ENCODE measurements at regions not wholly inside any gene's neighbourhood (a gene's known extent, or its start where the extent isn't known, plus 50 kb on each side); places are given as distances from the start of the nearest gene placed in this dataset.

DNA sequence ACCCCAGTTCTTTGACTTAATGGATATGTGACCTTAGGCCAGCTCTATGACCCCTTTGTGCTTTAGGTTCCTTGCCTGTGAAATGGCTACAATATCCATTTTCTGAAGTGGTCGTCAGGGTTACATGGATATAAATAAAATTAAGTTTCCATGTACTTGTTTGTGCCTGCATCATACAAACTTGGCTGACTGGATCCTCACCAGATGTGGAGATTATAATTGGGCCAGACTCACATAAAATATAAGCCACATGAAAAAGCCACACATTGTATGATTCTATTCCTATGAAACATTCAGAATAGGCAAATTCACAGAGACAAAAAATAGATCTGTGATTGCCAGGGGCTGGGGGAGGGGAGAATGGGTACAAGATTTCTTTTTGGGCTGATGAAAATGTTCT, 100.9 kb upstream of the USP47 start:
- Histone ChIP-seq H3K27me3 (no peaks in the 10 kb centered on the region), H3K9me3 (no peaks in the 10 kb centered on the region), H3K4me1 (no peaks in the 10 kb centered on the region), H3K36me3 (no peaks in the 10 kb centered on the region), H3K27ac (no peak overlapping the region), H3K4me3 (no peak overlapping the region)
- TF ChIP-seq, protein P1, sequence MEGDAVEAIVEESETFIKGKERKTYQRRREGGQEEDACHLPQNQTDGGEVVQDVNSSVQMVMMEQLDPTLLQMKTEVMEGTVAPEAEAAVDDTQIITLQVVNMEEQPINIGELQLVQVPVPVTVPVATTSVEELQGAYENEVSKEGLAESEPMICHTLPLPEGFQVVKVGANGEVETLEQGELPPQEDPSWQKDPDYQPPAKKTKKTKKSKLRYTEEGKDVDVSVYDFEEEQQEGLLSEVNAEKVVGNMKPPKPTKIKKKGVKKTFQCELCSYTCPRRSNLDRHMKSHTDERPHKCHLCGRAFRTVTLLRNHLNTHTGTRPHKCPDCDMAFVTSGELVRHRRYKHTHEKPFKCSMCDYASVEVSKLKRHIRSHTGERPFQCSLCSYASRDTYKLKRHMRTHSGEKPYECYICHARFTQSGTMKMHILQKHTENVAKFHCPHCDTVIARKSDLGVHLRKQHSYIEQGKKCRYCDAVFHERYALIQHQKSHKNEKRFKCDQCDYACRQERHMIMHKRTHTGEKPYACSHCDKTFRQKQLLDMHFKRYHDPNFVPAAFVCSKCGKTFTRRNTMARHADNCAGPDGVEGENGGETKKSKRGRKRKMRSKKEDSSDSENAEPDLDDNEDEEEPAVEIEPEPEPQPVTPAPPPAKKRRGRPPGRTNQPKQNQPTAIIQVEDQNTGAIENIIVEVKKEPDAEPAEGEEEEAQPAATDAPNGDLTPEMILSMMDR (IDR thresholded peaks at IDR 0.05) = no peak
- DNase-seq = no peak
- intact Hi-C loops (cut with DNase I; ENCODE audit: low total_unique reads) = no loop called here

DNA sequence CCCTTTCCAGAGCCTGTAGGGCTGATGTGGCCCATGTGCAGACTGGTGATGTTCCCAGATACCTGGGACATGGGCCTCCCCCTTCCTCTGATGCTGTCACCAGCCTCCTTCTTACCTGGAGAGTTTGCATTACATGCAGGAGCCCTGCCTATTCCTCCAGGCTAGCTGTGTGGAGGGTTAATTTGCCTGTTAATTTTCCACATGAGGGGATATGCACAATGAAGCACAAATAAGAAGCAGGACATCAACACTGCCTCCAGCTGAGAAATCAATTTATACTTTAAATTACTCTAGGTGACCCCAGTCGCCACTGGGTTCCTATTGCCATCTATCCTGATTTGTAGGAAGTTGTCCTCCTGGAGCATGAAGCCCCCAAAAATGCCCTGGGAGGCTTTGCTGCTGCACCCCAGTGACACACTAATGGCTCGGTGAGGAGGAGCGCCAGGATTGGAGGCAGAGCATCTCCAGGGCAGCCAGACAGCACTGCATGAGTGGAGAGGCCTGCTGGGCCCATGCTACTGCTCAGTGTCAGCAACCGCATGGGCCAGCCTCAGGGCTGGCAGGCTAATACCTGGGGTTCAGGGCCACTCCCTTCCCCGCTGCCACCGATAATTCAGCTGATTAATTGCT, 101.6 kb upstream of the USP47 start:
- no peaks in the 10 kb centered on the region for H3K27me3 ChIP-seq
- no peaks in the 10 kb centered on the region for H3K36me3 ChIP-seq
- TF ChIP-seq, protein P1 (IDR thresholded peaks at IDR 0.05) = no peak
- H3K4me1 ChIP-seq = no peaks in the 10 kb centered on the region
- DNase-seq = no peak
- H3K4me3 ChIP-seq = no peak overlapping the region
- intact Hi-C loops (cut with DNase I; ENCODE audit: low total_unique reads) = no loop called here
- no peak overlapping the region for H3K27ac ChIP-seq
- no peaks in the 10 kb centered on the region for H3K9me3 ChIP-seq

DNA sequence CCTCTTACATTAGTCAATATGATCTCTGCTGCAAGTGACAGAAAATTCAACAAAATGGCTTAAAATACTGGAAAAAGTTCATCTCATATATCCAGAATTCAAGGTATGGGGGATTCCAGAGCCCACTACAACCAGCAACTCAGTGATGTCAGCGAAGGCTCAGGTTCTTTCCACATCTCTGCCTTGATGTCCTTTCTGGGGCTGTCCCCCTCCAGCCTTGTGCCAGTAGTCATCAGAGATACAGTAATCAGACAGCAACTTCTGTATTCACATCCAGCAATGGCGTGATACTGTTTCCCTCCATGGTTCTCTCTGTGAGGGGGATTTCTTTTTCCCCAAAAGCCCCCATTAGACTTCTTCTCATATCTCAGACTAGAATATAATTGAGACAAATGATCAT, 103.4 kb upstream of the USP47 start:
- TF ChIP-seq, protein P1 (IDR thresholded peaks at IDR 0.05) = no peak
- H3K36me3 ChIP-seq = no peaks in the 10 kb centered on the region
- no peaks in the 10 kb centered on the region for H3K27me3 ChIP-seq
- intact Hi-C loops (cut with DNase I; ENCODE audit: low total_unique reads) = no loop called here
- no peak overlapping the region for H3K4me3 ChIP-seq
- no peaks in the 10 kb centered on the region for H3K9me3 ChIP-seq
- DNase-seq = no peak
- H3K4me1 ChIP-seq = no peaks in the 10 kb centered on the region
- no peak overlapping the region for H3K27ac ChIP-seq

DNA sequence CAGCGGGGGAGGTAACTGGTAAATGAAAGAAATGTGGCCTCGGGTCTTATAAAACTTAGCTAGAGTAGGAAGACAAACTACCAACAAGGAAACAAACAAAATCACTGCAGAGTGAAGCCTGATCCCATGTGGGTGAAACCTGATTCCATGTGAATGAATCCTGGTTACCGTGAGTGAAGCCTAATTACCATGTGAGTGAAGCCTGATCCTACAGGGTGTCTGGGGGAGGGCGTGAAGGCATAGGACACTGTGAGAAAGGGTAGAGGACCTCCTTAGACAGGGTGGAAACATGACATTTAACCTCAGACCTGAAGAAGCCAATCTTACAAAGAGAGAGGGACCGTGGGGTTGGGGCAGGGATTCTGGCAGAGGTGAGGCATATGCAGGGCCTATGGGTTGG, 106.2 kb upstream of the USP47 start:
- TF ChIP-seq, protein P1 (IDR thresholded peaks at IDR 0.05) = no peak
- intact Hi-C loops (cut with DNase I; ENCODE audit: low total_unique reads) = no loop called here
- Histone ChIP-seq H3K27ac (no peak overlapping the region), H3K36me3 (no peaks in the 10 kb centered on the region), H3K4me1 (no peaks in the 10 kb centered on the region), H3K9me3 (no peaks in the 10 kb centered on the region), H3K27me3 (no peaks in the 10 kb centered on the region), H3K4me3 (no peak overlapping the region)
- no peak for DNase-seq

DNA sequence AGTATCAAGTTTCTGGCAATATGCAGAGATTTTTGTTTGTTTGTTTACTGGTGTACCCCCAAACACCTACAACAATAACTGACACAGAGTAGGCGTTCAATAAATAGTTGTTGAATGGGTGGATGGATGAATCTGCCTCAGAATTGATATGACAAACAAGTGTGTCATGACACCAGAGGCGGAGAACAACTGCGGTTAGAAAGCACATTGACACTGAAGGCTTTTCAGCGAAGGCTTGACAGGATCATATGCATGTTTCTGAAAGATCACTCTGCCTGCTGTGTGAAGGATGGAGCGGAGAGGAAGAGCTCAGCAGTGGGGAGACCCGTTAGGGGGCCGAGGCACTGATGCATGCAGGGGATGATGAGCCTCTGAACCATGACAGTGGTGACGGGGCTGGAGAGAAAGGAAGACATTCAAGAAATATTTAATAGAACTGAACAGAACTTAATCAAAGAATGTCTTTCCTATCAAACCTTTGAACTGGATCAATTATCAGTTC, 108.5 kb upstream of the USP47 start:
- TF ChIP-seq, protein P1 (IDR thresholded peaks at IDR 0.05) = no peak
- H3K4me3 ChIP-seq = no peak overlapping the region
- no peaks in the 10 kb centered on the region for H3K4me1 ChIP-seq
- intact Hi-C loops (cut with DNase I; ENCODE audit: low total_unique reads) = no loop called here
- no peaks in the 10 kb centered on the region for H3K27me3 ChIP-seq
- H3K36me3 ChIP-seq = no peaks in the 10 kb centered on the region
- no peak overlapping the region for H3K27ac ChIP-seq
- no peaks in the 10 kb centered on the region for H3K9me3 ChIP-seq
- DNase-seq = no peak

DNA sequence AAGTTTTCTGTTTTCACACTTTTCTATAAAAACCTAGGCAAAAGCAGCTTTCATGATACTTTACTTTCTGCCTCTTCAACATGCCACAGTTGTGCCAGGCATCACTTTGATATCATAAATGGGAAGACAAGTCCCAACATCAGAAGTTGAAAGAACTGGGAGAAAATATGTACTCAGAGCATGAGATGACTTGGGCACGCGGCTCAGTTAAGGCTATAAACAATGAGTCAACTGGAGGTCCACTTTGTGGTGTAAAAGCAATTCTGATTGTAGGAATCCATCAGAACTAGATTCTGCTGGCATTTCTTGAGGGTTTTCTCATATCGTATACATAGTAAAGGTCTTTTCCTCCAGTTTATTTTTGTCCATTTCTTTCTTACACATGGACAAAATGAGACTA, 109.7 kb upstream of the USP47 start:
- DNase-seq = no peak
- no peak overlapping the region for H3K27ac ChIP-seq
- intact Hi-C loops (cut with DNase I; ENCODE audit: low total_unique reads) = no loop called here
- no peaks in the 10 kb centered on the region for H3K27me3 ChIP-seq
- no peaks in the 10 kb centered on the region for H3K4me1 ChIP-seq
- no peak overlapping the region for H3K4me3 ChIP-seq
- TF ChIP-seq, protein P1 (IDR thresholded peaks at IDR 0.05) = no peak
- H3K9me3 ChIP-seq = no peaks in the 10 kb centered on the region
- H3K36me3 ChIP-seq = no peaks in the 10 kb centered on the region
